ENCODE measurements at regions not wholly inside any gene's neighbourhood (a gene's known extent, or its start where the extent isn't known, plus 50 kb on each side); places are given as distances from the start of the nearest gene placed in this dataset.

DNA sequence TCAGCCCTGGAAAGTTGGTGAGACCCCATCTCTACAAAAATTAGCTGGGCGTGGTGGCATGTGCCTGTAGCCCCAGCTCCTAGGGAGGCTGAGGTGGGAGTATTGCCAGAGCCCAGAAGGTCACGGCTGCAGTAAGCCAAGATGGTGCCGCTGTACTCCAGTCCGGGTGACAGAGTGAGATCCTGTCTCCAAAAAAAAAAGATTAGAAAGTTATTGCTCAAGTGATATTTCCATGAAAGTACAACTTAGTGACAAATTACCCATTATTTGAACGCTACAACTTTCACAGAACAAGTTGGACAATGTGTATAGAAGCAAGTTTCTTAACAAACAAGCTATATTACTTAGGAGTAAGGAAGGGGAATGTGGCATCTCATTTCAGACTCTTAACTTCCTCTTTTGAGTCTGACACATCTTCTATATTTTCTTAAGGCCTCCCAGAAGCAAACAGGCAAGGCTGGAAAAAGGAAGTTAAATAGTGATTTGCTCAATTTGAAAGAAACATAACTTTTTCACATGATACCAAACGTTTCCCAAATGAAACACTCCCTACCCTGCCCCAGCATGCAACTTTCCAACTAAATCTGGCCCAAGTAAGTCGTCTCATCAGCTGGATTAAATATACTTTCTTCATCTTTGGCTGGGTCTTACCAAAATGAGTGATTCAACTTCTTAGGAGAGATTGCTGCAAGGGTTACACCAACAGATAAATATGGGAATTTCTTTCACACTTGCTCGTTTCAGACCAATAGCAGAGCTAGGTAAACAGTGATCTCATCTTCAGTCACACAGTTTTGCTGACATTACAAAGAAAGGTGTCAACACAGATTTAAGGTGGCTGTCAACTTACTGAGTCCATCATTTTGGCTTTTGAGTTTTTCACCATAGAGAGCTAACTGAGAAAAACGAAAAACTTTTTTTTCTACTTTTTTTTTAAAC is 66.3 kb upstream of the KLF6 start:
- TF ChIP-seq, protein P1, sequence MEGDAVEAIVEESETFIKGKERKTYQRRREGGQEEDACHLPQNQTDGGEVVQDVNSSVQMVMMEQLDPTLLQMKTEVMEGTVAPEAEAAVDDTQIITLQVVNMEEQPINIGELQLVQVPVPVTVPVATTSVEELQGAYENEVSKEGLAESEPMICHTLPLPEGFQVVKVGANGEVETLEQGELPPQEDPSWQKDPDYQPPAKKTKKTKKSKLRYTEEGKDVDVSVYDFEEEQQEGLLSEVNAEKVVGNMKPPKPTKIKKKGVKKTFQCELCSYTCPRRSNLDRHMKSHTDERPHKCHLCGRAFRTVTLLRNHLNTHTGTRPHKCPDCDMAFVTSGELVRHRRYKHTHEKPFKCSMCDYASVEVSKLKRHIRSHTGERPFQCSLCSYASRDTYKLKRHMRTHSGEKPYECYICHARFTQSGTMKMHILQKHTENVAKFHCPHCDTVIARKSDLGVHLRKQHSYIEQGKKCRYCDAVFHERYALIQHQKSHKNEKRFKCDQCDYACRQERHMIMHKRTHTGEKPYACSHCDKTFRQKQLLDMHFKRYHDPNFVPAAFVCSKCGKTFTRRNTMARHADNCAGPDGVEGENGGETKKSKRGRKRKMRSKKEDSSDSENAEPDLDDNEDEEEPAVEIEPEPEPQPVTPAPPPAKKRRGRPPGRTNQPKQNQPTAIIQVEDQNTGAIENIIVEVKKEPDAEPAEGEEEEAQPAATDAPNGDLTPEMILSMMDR (IDR thresholded peaks at IDR 0.05 in 4 of 5, conservative IDR thresholded peaks at IDR 0.05 in 1 of 5), result no peak
- no peak for TF ChIP-seq POLR2A (IDR thresholded peaks at IDR 0.05)
